ENCODE measurements at regions not wholly inside any gene's neighbourhood (a gene's known extent, or its start where the extent isn't known, plus 50 kb on each side); places are given as distances from the start of the nearest gene placed in this dataset.

DNA sequence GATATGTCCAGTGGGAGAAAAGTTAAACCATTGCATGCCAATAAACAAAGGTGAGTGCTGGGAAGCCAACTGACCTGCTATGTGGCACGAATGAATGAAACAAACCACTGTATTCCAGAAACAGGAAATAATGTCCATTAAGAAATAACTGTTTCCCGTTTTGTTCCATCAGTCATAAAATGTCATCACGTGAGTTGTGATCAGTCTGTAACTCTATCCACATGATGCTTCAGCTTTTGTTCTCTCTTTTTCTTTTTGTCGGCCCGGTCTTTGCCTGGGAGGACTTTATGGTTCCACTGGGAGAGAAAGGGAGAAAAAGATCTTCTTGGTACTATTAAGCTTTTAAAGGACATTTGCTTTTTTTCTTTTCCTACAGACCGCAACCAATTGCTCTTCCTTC, 179.9 kb downstream of the TGFB2 start:
- ChIA-PET POLR2A (ENCODE audit: low non-redundant PET) (no interaction called here), CTCF (no interaction called here)
- H3K27ac ChIP-seq, result no peak overlapping the region
- TF ChIP-seq, protein P1, sequence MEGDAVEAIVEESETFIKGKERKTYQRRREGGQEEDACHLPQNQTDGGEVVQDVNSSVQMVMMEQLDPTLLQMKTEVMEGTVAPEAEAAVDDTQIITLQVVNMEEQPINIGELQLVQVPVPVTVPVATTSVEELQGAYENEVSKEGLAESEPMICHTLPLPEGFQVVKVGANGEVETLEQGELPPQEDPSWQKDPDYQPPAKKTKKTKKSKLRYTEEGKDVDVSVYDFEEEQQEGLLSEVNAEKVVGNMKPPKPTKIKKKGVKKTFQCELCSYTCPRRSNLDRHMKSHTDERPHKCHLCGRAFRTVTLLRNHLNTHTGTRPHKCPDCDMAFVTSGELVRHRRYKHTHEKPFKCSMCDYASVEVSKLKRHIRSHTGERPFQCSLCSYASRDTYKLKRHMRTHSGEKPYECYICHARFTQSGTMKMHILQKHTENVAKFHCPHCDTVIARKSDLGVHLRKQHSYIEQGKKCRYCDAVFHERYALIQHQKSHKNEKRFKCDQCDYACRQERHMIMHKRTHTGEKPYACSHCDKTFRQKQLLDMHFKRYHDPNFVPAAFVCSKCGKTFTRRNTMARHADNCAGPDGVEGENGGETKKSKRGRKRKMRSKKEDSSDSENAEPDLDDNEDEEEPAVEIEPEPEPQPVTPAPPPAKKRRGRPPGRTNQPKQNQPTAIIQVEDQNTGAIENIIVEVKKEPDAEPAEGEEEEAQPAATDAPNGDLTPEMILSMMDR (conservative IDR thresholded peaks at IDR 0.05; ENCODE audit: low read depth), result no peak
- no peak for DNase-seq (ENCODE audit: low spot score)

DNA sequence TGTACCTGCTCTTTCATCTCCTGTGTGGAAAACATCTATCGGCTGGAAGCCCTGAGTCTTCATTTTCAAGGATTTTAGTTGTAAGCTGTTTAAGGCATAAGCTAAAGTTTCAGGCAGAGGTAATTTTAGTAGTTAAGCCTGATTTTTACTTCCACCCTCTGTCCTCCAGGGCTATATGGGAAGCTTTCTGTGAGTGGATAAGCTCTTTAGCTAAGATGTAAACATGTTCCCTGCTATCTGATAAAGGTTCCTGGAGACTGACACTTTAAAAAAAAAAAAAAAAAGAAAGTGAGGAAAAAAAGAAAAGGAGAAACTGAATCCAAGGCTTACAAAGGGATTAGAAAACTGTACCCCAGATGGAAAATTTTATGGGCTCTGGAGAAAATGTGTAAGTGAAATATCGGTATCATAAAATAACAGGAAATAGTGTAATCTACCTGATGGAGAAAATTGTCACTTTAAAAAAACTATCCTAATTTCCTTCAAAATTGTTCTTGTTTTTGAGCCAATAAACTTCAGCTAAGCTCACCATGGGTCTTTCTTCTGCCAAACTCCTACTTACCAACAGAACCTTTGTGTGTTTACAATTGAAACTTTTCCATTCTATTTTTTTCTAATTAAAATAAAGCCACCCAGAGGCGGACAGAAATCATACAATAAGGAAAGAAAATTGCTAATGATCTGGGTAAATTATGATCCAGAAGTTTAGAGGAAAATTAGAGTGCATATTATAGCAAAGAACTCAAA, 180.5 kb downstream of the TGFB2 start:
- ChIA-PET POLR2A (ENCODE audit: low non-redundant PET) (no interaction called here), CTCF (no interaction called here)
- H3K27ac ChIP-seq, result no peak overlapping the region
- TF ChIP-seq, protein P1 (conservative IDR thresholded peaks at IDR 0.05; ENCODE audit: low read depth), result no peak
- DNase-seq (ENCODE audit: low spot score), result no peak

DNA sequence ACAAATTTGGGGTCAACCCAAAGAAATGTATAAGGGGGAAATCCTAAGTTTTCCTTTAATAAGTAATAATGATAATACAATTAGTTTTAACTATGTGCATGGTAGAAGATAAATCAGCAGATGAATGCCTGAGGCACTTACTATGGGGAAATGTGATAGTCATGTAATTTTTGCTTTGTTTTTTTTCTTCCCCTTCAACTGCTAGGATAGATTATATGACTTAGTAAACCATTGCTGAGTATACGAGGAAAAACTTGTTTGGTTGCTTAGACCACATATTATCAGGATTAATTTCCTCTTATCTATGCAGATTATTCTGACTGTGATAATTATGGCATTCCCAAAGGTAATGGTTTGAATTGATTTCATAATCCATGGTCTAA, 181.1 kb downstream of the TGFB2 start:
- no peak for DNase-seq (ENCODE audit: low spot score)
- TF ChIP-seq, protein P1 (conservative IDR thresholded peaks at IDR 0.05; ENCODE audit: low read depth), result no peak
- ChIA-PET CTCF (interaction anchor here (0.7 kb wide), 1 partner anchor 14 kb away, joined by 5 read pairs; no protein-coding TSS in a partner anchor), POLR2A (ENCODE audit: low non-redundant PET) (no interaction called here)
- no peak overlapping the region for H3K27ac ChIP-seq

DNA sequence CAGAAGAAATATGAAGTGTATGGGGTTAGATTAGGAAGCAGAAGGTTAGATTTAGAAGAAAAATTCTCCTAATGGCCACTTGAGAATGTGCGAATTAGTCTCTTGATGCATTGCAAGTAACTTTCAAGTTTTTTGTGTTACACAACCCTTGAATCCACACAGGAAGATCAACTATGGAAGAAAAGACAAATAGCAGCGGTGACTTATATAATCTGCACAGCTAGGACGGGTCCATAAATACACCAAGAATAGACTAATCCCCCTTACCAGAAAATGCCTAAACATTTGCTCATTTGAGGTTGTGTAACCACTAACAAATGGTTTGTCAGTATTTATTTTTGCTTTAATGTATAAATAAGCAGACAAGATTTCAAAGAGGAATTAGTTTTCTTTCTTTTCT, 182.6 kb downstream of the TGFB2 start:
- ChIA-PET POLR2A (ENCODE audit: low non-redundant PET) (no interaction called here), CTCF (interaction anchor here (0.6 kb wide), 1 partner anchor 86 kb away, joined by 6 read pairs; no protein-coding TSS in a partner anchor)
- H3K27ac ChIP-seq, result no peak overlapping the region
- no peak for DNase-seq (ENCODE audit: low spot score)
- TF ChIP-seq, protein P1 (conservative IDR thresholded peaks at IDR 0.05; ENCODE audit: low read depth), result no peak

DNA sequence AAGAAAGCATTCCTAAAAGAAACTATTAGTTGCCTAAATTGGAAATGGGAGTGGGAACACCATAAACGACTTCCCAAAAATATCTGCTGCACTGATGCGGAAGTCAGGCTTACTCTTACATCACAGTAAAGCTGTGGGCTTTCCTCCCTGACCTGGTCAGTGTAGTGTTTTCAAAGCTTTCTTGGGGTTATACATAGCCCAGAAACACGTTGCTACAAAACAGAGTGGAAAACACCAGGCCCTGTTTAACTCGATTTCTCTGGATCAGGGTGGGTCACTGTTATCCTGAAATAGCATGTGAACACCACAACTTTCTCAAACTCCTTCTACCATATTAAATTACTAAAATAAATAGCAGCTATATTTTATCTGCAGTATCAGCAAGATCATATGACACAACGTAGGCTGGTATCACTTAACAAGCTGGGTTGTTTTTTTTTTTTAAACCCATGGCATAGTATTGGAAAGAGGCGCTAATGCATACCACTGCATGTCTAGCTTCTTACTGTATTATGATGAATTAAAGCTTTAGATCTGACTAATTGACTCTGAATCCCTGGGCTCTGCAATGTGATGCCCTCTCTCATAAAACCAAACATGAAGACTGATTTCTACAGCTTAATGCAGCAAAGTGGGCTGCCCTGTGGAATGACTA, 184.6 kb downstream of the TGFB2 start:
- no peak overlapping the region for H3K27ac ChIP-seq
- no peak for DNase-seq (ENCODE audit: low spot score)
- CTCF ChIA-PET, result interaction anchor here (0.6 kb wide), 1 partner anchor 124 kb away, joined by 4 read pairs; no protein-coding TSS in a partner anchor
- TF ChIP-seq, protein P1 (conservative IDR thresholded peaks at IDR 0.05; ENCODE audit: low read depth), result no peak
- POLR2A ChIA-PET (ENCODE audit: low non-redundant PET), result no interaction called here

DNA sequence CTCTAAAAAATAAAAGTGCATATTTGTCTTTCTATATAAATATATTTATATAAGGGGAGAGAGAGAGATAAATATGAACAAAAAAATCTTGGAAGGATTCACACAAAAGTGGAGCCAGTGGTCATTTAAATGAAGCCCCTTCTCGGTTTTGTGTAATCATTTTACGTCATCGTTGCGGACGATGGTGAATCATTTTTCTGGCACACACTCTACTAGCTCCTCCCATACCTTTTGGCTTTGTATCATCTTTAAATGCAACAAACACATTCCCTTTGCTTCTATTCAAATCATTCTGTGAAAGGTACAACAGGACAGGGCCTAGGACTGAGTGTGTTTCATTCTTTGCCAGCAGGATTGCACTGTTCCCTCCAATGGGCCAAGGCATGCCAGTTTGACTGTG, 186.8 kb downstream of the TGFB2 start:
- POLR2A ChIA-PET (ENCODE audit: low non-redundant PET), result no interaction called here
- TF ChIP-seq, protein P1 (conservative IDR thresholded peaks at IDR 0.05; ENCODE audit: low read depth), result no peak
- CTCF ChIA-PET, result no interaction called here
- no peak for DNase-seq (ENCODE audit: low spot score)
- H3K27ac ChIP-seq, result no peak overlapping the region
